IPS-15b (cell line): ENCODE measurements at regions not wholly inside any gene's neighbourhood (a gene's known extent, or its start where the extent isn't known, plus 50 kb on each side); places are given as distances from the start of the nearest gene placed in this dataset.
"Not testable (repeated sequence)": the region's sequence is repeated elsewhere in the genome, so short reads cannot be mapped to it uniquely, and the experiment has no call there.

Experiments
- H3K27me3 ChIP-seq: one replicate; pipeline ENCODE4 v1.6.1; 2013; ENCODE audit warnings: low read length; ENCODE audit not compliant: control insufficient read depth, insufficient read depth
- H3K36me3 ChIP-seq: one replicate; pipeline ENCODE4 v1.6.1; 2013; ENCODE audit warnings: low read length; ENCODE audit not compliant: control insufficient read depth, insufficient read depth
- H3K4me1 ChIP-seq: one replicate; pipeline ENCODE4 v1.6.1; 2013; ENCODE audit warnings: mild to moderate bottlenecking, low read length; ENCODE audit not compliant: control insufficient read depth, insufficient read depth
- H3K4me3 ChIP-seq: one replicate; pipeline ENCODE4 v1.5.1; 2013; ENCODE audit warnings: low read depth, low read length
- H3K9ac ChIP-seq: one replicate; pipeline ENCODE4 v1.6.1; 2013; ENCODE audit warnings: low read depth, mild to moderate bottlenecking, low read length
- H3K9me3 ChIP-seq: one replicate; pipeline ENCODE4 v1.6.1; 2013; ENCODE audit warnings: mild to moderate bottlenecking, low read length; ENCODE audit not compliant: control insufficient read depth, insufficient read depth

GRCh38 chr5:52024359-52024758 lies 641.1 kb downstream of the ISL1 start:
- Histone ChIP-seq H3K4me3 (no peak overlapping the region), H3K9ac (no peak overlapping the region), H3K36me3 (no peaks in the 10 kb centered on the region), H3K27me3 (no peaks in the 10 kb centered on the region), H3K9me3 (no peaks in the 10 kb centered on the region), H3K4me1 (no peaks in the 10 kb centered on the region)

- H3K9me3 ChIP-seq, H3K9ac ChIP-seq, H3K36me3 ChIP-seq, H3K27me3 ChIP-seq, H3K4me3 ChIP-seq, H3K4me1 ChIP-seq: not testable (repeated sequence)
These were observed 646.6 kb downstream of the ISL1 start for GRCh38 chr5:52029836-52030235.

- Histone ChIP-seq H3K9me3 (no peaks in the 10 kb centered on the region), H3K27me3 (no peaks in the 10 kb centered on the region), H3K36me3 (no peaks in the 10 kb centered on the region), H3K4me1 (peaks cover 4% of the 10 kb centered on the region), H3K9ac (no peak overlapping the region), H3K4me3 (no peak overlapping the region)
These were observed 658.6 kb downstream of the ISL1 start for GRCh38 chr5:52041842-52042241.

- H3K27me3 ChIP-seq: no peaks in the 10 kb centered on the region
These were observed 659.9 kb downstream of the ISL1 start for GRCh38 chr5:52043137-52043536.

GRCh38 chr5:52043543-52043942 lies 660.3 kb downstream of the ISL1 start:
- H3K36me3 ChIP-seq: no peaks in the 10 kb centered on the region
- peaks cover 4% of the 10 kb centered on the region for H3K4me1 ChIP-seq
- no peaks in the 10 kb centered on the region for H3K9me3 ChIP-seq
- no peak overlapping the region for H3K9ac ChIP-seq
- no peaks in the 10 kb centered on the region for H3K27me3 ChIP-seq
- no peak overlapping the region for H3K4me3 ChIP-seq

More at GRCh38 chr5:52043137-52043536, 659.9 kb downstream of the ISL1 start:
- peaks cover 4% of the 10 kb centered on the region for H3K4me1 ChIP-seq
- H3K36me3 ChIP-seq: no peaks in the 10 kb centered on the region
- H3K4me3 ChIP-seq: no peak overlapping the region
- no peak overlapping the region for H3K9ac ChIP-seq
- no peaks in the 10 kb centered on the region for H3K9me3 ChIP-seq

- H3K27me3 ChIP-seq: no peaks in the 10 kb centered on the region
- H3K4me3 ChIP-seq: no peak overlapping the region
- H3K9me3 ChIP-seq: no peaks in the 10 kb centered on the region
- no peak overlapping the region for H3K9ac ChIP-seq
- H3K4me1 ChIP-seq: no peaks in the 10 kb centered on the region
- H3K36me3 ChIP-seq: no peaks in the 10 kb centered on the region
These were observed 668.5 kb downstream of the ISL1 start for GRCh38 chr5:52051759-52052158.

- H3K4me3 ChIP-seq: no peak overlapping the region
- no peaks in the 10 kb centered on the region for H3K36me3 ChIP-seq
- H3K9me3 ChIP-seq: no peaks in the 10 kb centered on the region
- no peaks in the 10 kb centered on the region for H3K4me1 ChIP-seq
- H3K9ac ChIP-seq: no peak overlapping the region
- no peaks in the 10 kb centered on the region for H3K27me3 ChIP-seq
These were observed 679.9 kb downstream of the ISL1 start for GRCh38 chr5:52063186-52063585.

- H3K9me3 ChIP-seq: no peaks in the 10 kb centered on the region
- no peaks in the 10 kb centered on the region for H3K4me1 ChIP-seq
- H3K36me3 ChIP-seq: no peaks in the 10 kb centered on the region
- H3K4me3 ChIP-seq: no peak overlapping the region
- H3K27me3 ChIP-seq: no peaks in the 10 kb centered on the region
- H3K9ac ChIP-seq: no peak overlapping the region
These were observed 681.9 kb downstream of the ISL1 start for GRCh38 chr5:52065182-52065581.

GRCh38 chr5:52069997-52070396 lies 686.7 kb downstream of the ISL1 start:
- Histone ChIP-seq H3K4me1 (no peaks in the 10 kb centered on the region), H3K36me3 (no peaks in the 10 kb centered on the region), H3K9me3 (no peaks in the 10 kb centered on the region), H3K27me3 (no peaks in the 10 kb centered on the region), H3K4me3 (no peak overlapping the region), H3K9ac (no peak overlapping the region)

GRCh38 chr5:52073993-52074689 lies 690.9 kb downstream of the ISL1 start:
- H3K9me3 ChIP-seq: no peaks in the 10 kb centered on the region
- no peaks in the 10 kb centered on the region for H3K27me3 ChIP-seq
- no peak overlapping the region for H3K9ac ChIP-seq
- no peak overlapping the region for H3K4me3 ChIP-seq
- no peaks in the 10 kb centered on the region for H3K36me3 ChIP-seq
- H3K4me1 ChIP-seq: peaks cover 4% of the 10 kb centered on the region

GRCh38 chr5:52077941-52078815 lies 694.9 kb downstream of the ISL1 start:
- Histone ChIP-seq H3K4me3 (no peak overlapping the region), H3K9ac (no peak overlapping the region), H3K4me1 (peaks cover 4% of the 10 kb centered on the region), H3K9me3 (no peaks in the 10 kb centered on the region), H3K27me3 (no peaks in the 10 kb centered on the region), H3K36me3 (no peaks in the 10 kb centered on the region)

GRCh38 chr5:52102311-52102710 lies 685.4 kb upstream of the ITGA1 start:
- H3K27me3 ChIP-seq, H3K9ac ChIP-seq, H3K36me3 ChIP-seq, H3K4me1 ChIP-seq, H3K9me3 ChIP-seq, H3K4me3 ChIP-seq: not testable (repeated sequence)
